ENCODE measurements at regions not wholly inside any gene's neighbourhood (a gene's known extent, or its start where the extent isn't known, plus 50 kb on each side); places are given as distances from the start of the nearest gene placed in this dataset.

- H3K27ac ChIP-seq (ENCODE audit: low read length), result no peak overlapping the region
- in situ Hi-C loops (cut with HindIII; ENCODE audit: low pct_unique_long_range_greater_than_20kb, low sequenced_read_pairs), result no loop called here
- intact Hi-C loops (cut with micrococcal nuclease; ENCODE audit: unreplicated experiment), result no loop called here
- no peaks in the 10 kb centered on the region for H3K4me1 ChIP-seq (ENCODE audit: control insufficient read depth, insufficient read depth, low read length)
- CTCF ChIA-PET, result no interaction called here
- no TSS peak for BruUV-seq (replicated peaks)
- no peak for ATAC-seq
- TF ChIP-seq, protein P1, sequence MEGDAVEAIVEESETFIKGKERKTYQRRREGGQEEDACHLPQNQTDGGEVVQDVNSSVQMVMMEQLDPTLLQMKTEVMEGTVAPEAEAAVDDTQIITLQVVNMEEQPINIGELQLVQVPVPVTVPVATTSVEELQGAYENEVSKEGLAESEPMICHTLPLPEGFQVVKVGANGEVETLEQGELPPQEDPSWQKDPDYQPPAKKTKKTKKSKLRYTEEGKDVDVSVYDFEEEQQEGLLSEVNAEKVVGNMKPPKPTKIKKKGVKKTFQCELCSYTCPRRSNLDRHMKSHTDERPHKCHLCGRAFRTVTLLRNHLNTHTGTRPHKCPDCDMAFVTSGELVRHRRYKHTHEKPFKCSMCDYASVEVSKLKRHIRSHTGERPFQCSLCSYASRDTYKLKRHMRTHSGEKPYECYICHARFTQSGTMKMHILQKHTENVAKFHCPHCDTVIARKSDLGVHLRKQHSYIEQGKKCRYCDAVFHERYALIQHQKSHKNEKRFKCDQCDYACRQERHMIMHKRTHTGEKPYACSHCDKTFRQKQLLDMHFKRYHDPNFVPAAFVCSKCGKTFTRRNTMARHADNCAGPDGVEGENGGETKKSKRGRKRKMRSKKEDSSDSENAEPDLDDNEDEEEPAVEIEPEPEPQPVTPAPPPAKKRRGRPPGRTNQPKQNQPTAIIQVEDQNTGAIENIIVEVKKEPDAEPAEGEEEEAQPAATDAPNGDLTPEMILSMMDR (IDR thresholded peaks at IDR 0.05), result no peak
- TF ChIP-seq SIN3A (IDR thresholded peaks at IDR 0.05; ENCODE audit: borderline replicate concordance, insufficient read depth, low read depth, low read length), result no peak
- no peak for TF ChIP-seq TCF7L2 (IDR thresholded peaks at IDR 0.05; ENCODE audit: low read depth, low read length)
- TF ChIP-seq, protein P2, sequence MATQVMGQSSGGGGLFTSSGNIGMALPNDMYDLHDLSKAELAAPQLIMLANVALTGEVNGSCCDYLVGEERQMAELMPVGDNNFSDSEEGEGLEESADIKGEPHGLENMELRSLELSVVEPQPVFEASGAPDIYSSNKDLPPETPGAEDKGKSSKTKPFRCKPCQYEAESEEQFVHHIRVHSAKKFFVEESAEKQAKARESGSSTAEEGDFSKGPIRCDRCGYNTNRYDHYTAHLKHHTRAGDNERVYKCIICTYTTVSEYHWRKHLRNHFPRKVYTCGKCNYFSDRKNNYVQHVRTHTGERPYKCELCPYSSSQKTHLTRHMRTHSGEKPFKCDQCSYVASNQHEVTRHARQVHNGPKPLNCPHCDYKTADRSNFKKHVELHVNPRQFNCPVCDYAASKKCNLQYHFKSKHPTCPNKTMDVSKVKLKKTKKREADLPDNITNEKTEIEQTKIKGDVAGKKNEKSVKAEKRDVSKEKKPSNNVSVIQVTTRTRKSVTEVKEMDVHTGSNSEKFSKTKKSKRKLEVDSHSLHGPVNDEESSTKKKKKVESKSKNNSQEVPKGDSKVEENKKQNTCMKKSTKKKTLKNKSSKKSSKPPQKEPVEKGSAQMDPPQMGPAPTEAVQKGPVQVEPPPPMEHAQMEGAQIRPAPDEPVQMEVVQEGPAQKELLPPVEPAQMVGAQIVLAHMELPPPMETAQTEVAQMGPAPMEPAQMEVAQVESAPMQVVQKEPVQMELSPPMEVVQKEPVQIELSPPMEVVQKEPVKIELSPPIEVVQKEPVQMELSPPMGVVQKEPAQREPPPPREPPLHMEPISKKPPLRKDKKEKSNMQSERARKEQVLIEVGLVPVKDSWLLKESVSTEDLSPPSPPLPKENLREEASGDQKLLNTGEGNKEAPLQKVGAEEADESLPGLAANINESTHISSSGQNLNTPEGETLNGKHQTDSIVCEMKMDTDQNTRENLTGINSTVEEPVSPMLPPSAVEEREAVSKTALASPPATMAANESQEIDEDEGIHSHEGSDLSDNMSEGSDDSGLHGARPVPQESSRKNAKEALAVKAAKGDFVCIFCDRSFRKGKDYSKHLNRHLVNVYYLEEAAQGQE (IDR thresholded peaks at IDR 0.05; ENCODE audit: insufficient read depth in 1 of 2, low read depth in 2 of 2, low read length in 1 of 2), result no peak
- no peak for TF ChIP-seq POLR2AphosphoS5 (IDR thresholded peaks at IDR 0.05; ENCODE audit: low read depth, low read length)
- H3K4me3 ChIP-seq (ENCODE audit: low read depth in 2 of 2, low read length in 2 of 2), result no peak overlapping the region
- no peaks in the 10 kb centered on the region for H3K27me3 ChIP-seq (ENCODE audit: control insufficient read depth, insufficient read depth, low read length)
- no peaks in the 10 kb centered on the region; the same call in 1 of the 2 replicates for H3K9me3 ChIP-seq (ENCODE audit: control insufficient read depth, insufficient read depth, low read depth, low read length)
- no peaks in the 10 kb centered on the region for H3K36me3 ChIP-seq (ENCODE audit: control insufficient read depth, insufficient read depth, low read length)
- POLR2A ChIA-PET, result no interaction called here
- DNase-seq (ENCODE audit: low read depth, low spot score), result no peak
Measured at GRCh38 chr18:8908792-8909510, 193.5 kb upstream of the NDUFV2 start.

DNA sequence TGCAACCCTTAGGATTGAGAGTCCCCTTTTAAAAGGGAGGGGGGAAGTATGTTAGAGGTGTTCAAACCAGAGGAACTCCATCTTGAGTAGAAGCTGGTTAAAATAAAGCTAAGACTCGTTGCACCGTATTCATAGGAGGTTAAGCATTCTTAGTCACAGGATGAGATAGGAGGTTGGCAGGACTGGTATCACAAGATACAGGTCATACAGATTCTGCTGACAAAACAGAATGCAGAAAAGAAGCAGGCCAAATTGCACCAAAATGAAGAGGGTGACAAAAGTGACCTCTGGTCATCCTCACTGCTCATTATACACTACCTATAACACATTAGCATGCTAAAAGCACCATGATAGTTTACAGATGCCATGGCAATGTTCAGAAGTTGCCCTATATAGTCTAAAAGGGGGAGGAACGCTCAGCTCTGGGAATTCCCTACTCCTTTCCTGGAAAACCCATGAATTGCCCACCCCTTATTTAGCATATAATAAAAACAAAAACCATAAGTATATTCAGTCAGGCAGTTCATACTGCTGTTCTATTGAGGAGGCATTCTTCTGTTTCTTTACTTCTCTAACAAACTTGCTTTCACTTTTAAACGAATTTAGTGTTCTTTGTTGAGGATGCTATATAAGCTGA, 192.2 kb upstream of the NDUFV2 start:
- ATAC-seq, result no peak
- CTCF ChIA-PET, result no interaction called here
- in situ Hi-C loops (cut with HindIII; ENCODE audit: low pct_unique_long_range_greater_than_20kb, low sequenced_read_pairs), result no loop called here

More for the DNA sequence above, 192.2 kb upstream of the NDUFV2 start:
- no TSS peak for BruUV-seq (replicated peaks)
- Histone ChIP-seq H3K4me1 (ENCODE audit: control insufficient read depth, insufficient read depth, low read length) (no peaks in the 10 kb centered on the region), H3K36me3 (ENCODE audit: control insufficient read depth, insufficient read depth, low read length) (no peaks in the 10 kb centered on the region), H3K27me3 (ENCODE audit: control insufficient read depth, insufficient read depth, low read length) (no peaks in the 10 kb centered on the region), H3K4me3 (ENCODE audit: low read depth in 2 of 2, low read length in 2 of 2) (no peak overlapping the region), H3K27ac (ENCODE audit: low read length) (no peak overlapping the region), H3K9me3 (ENCODE audit: control insufficient read depth, insufficient read depth, low read depth, low read length) (no peaks in the 10 kb centered on the region; the same call in 1 of the 2 replicates)
- POLR2A ChIA-PET, result no interaction called here
- intact Hi-C loops (cut with micrococcal nuclease; ENCODE audit: unreplicated experiment), result no loop called here
- TF ChIP-seq, protein P1 (IDR thresholded peaks at IDR 0.05), result no peak
- TF ChIP-seq TCF7L2 (IDR thresholded peaks at IDR 0.05; ENCODE audit: low read depth, low read length), result no peak
- no peak for TF ChIP-seq SIN3A (IDR thresholded peaks at IDR 0.05; ENCODE audit: borderline replicate concordance, insufficient read depth, low read depth, low read length)
- no peak for TF ChIP-seq POLR2AphosphoS5 (IDR thresholded peaks at IDR 0.05; ENCODE audit: low read depth, low read length)
- TF ChIP-seq, protein P2 (IDR thresholded peaks at IDR 0.05; ENCODE audit: insufficient read depth in 1 of 2, low read depth in 2 of 2, low read length in 1 of 2), result no peak
- DNase-seq (ENCODE audit: low read depth, low spot score), result no peak

Measured in Panc1 (cell line).